IPS DF 4.7 (cell line): ENCODE measurements at regions not wholly inside any gene's neighbourhood (a gene's known extent, or its start where the extent isn't known, plus 50 kb on each side); places are given as distances from the start of the nearest gene placed in this dataset.

Source experiments
- DNase-seq: peaks from one replicate; pipeline ENCODE4 v3.0.0-alpha.2; 2013; ENCODE audit warnings: low spot score; ENCODE audit errors: extremely low read depth

DNA sequence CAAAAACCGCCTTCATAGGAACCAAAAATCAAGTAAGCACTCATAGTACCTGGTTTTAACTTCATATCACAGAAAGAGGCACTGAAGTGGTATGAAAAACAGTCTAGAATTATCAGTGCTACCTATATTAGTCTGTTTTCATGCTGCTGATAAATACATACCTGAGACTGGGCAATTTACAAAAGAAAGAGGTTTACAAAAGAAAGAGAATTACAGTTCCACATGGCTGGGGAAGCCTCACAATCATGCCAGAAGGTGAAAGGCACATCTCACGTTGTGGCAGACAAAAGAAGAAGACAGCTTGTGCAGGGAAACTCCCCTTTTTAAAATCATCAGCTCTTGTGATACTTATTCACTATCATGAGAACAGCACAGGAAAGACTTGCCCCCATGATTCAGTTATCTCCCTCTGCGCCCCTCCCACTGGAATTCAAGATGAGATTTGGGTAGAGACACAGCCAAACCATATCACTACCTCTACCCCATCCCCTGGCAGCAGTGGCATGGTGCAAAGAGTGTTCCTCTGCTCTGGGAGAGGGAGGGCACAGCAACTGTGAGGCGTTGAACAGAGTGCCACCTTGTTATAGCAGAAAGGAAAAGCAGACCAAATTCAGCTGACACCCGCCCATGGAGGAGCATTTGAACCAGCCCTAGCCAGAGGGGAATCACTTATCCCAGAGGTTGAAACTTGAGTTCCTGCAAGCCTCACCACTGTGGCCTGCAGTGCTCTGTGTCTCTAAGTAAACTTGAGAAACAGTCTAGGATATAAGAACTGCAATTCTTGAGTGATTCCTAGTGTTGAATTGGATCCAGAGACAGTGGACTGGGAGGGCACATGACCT lies 61.9 kb upstream of the PTPRZ1 start:
- no peak for DNase-seq

DNA sequence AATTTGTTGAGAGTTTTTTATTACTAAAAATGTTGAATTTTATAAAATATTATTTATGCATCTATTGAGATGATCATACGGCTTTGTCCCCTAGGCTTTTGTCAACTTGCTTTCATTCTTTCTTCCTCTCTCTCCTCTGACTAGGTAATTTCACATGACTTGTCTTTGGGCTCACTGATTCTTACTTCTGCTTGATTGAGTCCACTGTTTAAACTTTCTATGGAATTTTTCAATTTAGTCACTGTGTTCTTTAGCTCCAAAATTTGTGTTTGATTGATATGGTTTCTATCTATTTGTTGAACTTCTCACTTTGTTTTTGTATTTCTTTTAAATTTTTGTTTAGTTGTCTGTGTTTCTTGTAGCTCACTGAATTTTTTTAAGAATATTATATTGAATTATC lies 65.9 kb upstream of the PTPRZ1 start:
- DNase-seq = no peak

DNA sequence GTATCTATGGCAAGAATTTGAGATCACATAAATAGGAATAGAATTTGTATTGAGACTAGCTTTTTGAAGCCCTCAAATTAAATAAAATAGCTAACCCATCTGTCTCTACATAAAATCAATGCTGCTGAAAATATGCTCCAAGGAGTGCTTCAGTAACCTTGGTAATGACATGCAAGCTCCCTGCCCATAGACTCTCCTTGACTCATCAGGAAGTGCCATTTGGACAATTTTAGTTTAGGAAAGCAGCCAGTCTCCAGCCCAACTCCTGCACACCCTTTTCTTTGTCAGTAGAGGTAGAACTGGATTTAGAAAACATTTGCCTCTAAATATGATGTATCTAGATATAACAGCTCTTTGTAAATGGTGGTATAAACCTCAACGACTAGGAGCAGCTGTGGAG lies 69.9 kb upstream of the PTPRZ1 start:
- DNase-seq = no peak

DNA sequence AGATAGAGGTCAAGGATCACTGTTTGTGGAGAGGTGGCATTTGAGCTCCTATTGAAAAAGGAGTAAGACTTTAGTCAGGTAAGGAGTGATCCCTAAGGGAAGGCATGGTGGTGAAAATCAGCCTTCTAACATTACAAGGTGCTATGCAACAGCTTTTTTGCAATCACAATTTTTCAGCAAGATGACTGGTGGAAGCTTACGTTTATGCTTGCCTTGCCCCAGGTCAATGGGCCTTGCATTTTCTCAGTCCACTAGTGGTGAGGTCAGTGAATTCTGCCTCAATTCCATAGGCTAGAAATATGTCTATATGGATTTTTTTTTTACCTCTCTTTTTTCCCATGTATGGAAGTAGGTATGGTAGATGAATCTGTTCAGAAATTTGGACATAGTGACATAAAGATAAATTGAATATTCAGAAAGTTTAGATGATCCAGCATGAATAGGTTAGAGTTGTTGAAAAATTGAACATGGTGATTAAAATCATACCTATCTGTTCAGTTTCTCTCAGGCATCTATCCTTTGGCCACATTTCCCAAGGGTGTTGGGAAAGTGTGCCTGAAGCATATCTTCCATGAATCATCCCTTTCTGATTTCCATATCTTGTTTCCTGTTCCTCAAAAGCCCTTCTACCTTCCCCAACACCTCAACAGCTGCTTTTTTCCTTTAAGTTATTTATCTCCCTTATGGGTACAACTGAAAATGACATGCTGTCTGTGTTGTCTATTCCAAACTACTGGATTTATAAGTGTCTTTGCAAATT lies 71.9 kb upstream of the PTPRZ1 start:
- DNase-seq = no peak

DNA sequence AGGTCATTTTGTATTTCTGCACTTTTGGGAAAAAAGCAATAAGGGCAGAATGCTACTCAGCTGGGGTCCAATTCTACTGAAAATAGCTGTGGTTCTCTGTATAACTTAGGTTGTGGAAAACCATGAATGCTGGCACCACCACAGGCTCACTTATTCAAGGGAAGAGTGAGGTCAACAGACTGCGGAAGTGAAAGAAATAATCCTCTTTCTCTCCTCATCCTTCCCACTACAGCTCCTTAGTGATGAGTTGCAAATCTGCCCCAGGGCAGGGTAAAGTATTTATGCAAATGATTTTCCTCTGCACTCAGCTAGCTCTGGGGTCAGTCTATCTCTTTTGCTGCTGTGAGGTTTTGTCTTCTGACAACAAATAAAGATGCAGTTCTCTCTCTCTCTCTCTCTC lies 74.1 kb upstream of the PTPRZ1 start:
- DNase-seq = peak; percentile 33

DNA sequence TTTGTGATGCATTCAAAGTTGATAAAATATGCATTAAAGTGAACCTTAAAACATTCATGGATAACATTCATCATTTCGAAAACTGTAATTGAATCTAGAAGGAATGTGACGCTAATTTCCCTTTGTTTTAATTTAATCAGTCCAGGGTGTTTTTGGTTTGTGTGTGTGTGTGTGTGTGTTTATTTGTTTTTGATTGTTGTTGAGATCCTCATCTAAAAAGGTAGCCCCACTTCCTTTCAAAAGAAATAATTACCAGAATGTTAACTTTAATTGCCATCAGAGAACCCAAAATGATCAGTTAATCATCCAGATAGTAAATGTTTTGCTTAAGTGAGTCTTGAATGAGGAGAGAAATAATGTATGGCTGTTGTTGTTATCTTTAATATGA lies 74.5 kb upstream of the PTPRZ1 start:
- no peak for DNase-seq

DNA sequence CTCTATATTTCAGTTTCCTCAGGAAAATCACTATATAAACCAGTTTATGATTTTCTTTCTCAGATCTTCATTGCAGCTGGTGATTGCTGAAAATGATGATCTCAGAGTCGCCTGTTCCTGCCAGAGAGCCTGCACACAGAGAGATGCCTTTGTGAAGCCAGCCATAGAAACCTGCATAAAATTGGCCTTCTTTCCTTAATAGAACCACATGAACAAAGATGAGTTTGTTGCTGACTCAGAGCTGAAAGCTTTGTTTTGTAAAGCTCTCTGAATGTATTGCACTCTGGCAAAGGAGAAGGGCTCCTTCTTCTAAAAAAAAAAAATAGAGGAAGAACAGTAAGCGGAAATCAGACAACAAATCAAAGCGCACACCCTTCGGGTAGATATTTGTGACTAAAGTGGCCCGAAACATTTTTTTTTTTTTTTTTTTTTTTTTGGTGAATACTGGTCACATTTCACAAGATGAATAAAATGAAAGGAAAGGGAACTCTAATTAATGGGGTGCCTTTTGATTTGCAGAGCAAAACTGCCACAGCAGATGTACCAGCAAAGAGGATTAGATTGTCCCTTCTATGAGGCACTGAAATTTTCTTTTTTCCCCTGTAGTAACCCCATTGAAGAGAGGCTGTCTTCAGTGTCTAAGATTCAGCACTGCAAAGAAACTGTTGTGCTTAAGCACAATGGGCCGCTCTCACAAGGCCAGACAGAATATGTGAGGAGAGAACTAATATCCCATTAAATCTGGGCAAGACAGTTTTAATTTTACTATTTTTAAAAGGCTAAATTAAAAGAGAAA lies 75.1 kb upstream of the PTPRZ1 start:
- no peak for DNase-seq

DNA sequence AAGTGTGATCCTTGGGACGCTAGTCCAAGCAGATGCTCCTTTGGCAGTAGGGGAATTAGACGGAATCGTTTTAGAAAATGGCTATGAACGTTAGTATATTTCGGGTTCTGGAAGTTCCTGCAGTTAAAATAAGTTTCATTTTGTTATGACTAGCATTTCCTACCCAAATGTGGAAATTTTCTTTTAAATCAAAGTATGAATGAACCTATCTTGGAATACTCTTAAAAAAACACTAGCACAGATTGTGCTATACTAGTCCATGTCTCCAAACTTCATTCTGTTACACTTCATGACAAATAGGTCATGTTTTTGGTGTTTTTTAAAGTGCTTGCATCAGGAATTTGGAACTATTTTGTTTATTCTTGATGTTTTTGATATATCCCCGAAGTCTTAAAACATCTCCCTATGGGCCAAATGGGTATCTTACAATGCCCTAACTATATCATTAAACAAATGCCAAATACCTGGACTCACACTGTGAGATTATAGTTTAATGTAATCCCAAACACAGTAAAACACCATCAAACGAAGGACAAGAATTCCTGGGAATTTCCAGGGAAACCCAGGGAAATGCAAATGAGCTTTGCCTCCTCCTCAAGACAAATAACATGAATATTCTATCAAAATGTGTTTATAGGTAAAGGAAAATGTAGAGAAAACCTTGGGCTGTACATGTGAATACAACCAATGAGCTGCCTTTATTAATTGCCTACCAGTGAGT lies 75.9 kb upstream of the PTPRZ1 start:
- no peak for DNase-seq

DNA sequence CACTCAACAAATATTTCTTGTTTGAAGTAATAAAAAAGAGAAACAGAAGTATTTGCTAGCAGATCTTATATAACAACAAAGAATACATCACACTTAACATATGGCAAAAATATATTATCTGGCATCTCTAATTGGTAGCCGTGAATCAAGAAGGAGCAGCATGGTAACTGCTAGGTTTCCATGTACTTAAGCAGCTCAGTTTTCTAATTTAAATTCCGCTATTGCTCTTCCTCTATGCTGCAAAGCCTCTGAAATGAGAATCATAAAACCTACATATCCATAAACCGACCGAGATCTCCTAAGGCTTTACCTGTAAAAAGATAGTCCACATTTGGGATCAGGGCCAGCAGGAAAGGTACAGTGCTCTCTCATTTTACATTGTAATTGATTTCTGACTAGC lies 76.6 kb upstream of the PTPRZ1 start:
- no peak for DNase-seq

DNA sequence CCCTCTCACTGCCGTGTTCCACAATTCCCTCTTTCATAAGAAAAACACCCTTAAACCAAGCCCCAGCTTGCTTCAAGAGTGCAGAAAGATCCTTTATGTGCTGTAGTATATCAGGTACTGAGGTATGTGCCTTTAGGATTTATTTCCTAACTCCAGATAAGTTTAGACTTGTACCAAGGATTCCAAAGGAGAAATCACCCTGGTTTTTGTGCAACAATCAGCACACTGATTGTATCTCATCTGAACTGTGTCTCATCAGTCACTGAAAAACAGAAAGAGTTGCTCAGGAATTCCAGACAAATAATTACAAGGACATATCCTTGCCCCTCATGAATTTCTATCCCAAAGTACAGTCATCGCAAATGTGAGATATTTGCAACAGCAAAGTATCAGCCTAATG lies 77.2 kb upstream of the PTPRZ1 start:
- DNase-seq = no peak

DNA sequence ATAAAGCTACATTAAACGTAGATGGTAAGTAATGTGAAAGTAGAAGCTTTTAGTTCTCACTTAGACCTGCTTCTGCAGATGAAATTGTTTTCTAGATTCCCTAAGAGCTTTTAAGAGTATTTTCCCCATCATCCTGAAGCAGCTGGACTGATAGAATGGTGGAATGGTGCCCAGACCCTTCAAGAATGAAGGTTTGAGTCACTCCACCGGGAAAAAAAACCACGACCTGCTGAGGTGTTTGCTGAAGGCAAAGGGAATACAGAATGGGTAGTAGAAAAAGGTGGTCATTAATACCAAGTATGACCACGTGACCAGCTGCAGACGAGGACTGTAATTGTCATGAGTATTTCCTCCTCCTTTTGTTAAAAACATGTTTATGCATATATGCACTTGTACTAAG lies 79.2 kb upstream of the PTPRZ1 start:
- DNase-seq = no peak

DNA sequence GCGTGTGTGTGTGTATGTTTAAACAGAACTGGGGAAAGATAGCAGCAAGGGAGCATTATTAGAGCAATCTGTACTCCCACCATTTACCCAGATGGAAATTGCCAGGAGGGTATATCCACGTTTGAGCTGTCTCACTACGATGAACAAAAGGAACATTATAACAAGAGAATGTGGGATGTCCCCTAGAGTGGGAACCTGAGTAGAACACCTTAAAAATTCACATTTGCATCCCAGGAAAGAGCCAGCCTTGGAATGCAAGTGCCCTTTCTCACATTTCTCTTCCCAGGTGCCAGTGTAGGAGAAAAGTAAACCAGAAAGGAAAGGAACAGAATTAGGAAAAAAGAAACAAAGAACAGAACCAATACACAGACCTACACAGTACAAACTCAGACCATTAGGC lies 95.3 kb upstream of the PTPRZ1 start:
- DNase-seq = no peak

DNA sequence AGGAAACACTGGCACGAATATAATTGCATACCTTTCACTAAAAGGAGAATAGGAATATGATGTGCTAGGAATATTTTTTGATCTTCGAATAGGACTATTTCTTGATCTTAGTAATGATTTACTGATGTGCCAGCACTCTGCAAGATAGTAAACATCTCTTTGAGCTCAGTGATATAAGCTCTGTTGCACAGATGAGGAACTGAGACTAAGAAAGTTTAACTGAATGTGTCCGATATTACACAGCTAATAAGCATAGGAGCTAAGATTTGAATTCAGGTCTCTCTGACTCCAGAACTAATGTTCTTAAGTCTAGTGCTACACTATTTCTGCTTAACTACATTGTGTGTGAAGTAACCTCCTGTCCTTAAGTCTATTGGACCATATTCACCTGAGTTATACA lies 98.4 kb upstream of the PTPRZ1 start:
- DNase-seq = no peak

DNA sequence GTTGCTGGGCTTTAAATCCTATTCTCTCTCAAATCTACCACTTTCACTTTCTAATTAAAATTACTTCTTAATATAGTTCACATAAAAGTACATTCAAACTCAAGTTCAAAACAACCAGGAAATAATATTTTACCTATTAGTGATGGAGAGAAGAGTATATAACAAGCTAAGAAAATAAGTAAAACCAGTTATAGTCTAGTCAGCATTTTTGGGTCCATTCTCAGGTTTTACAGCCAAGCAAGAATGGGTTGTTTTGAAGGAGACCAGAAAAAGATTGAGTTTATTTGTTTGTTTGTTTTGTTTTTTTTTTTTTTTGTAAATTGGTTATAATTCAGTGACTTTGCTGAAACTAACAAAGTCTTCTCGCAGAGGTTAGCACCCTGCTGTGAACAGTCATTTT lies 106.3 kb upstream of the PTPRZ1 start:
- no peak for DNase-seq

DNA sequence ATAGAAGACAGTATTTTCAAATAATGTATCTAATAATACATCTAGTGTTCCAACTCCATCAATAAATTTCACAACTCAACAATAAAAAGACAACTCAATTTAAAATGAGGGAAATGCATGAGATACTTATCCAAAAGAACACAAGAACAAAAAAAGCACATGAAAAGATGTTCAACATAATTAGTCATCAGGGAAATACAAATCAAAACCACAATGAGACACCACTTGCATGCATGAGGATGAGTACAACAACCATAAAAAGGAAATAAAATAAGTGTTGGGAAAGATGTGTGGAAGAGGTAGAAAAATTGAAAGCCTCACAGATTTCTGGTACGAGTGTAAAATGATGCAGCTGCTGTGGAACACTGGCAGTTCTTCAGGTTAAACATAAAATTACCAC lies 111.6 kb upstream of the PTPRZ1 start:
- no peak for DNase-seq

DNA sequence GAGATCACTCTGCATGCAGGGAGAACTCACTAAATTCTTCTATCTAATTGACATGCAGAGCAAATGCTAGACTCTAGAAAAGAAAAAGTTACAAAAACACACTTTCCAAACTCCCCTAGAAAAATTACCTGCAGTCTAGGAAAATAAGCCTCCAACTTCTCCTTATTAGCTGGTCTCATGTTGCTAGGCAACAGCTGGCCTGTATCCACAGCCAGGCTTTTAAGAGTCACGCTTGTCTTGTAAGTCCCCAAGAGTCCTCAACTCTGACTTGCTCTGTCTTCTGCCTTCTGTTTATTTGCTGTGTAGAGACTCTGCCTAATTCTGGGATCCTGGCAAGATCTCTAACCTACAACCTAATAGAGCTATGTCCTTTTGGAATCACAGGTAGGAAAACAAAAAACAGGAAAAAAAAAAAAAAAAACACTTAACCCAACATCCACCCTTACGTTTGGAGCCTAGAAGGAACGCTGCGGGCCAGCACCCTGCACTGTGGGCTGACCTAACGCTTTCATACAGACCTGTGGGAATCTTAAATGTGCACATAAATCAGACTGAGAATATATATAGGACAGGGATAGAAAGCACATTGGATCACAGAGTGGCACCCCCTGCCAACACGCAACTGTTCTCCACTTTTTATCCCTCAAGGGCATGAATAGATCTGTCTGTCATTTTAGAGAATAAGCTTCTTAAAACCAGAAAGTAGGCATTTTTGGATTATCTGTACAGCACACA lies 117.0 kb upstream of the PTPRZ1 start:
- no peak for DNase-seq

DNA sequence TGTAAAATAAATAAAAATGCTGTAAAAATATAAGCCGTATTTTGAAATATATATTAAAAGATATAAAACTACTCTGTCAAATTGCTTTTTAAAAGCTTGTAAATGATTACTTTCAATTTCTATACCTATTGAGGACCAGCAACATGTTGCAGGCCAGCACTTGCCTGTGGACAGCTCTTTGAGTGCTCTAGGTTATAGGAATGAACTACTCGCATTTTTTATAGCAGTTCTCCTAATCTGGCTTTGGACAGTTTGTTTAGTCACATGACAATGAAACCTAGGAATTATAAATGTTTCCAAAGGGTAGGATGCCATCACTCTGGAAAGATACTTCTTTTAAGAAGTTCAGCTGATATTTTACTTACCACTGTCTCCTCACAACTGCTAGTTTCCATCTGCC lies 117.7 kb upstream of the PTPRZ1 start:
- no peak for DNase-seq

DNA sequence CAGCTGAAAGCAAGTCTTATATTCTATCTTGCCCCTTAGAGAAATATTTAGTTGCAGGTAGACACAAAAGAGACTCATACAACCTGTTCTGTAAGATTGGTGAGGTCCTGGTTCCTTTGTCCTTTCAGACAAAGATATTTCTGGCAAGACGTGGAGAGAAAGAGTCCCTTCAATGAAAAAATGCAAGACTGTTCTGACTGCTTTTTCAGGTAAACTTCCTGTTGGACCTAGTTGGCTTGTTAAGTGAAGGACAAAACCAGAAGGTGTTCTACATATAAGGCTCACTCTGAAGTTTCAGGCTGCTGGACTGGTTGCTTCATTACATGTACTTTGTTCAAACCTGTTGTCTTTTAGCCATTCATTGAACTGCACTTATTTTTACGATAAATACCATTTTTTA lies 119.0 kb upstream of the PTPRZ1 start:
- DNase-seq = no peak

DNA sequence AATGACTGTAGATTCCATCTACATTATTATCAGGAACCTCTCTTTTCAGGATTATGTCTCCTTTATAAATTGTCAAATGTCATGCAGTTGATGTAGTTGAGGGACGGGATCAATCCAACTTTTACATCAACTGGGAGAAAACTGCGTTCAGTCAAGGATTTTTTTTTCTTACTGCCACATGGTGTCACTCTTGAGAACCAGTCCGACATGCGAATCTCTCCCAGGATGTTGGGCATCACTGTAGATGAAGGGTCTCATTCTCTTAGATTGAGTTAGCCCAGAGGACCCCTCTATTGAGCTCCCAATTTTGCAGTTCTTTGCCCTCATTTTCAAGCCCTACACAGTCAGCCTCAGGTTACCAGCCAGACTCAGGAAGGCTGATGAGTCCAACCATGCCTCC lies 120.3 kb upstream of the PTPRZ1 start:
- DNase-seq = peak; percentile 19

DNA sequence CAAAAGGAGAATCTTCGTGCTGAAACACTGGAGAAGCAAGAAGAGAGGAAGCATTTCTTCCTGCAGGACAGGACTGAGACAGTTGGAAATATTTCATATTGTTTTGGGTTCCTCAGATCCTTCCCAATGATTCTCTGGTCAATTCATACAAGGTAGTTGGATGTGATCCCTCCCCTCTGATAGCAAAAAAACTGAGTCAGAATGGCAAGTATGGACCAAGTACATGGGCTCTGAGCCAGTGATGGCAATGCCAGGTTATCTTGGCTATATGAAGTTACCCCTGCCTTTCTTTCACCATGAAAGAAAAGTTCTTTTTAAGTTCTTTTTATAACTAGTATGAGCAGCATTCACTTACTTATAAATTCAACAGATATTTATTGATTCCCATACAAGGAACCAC lies 124.4 kb upstream of the PTPRZ1 start:
- DNase-seq = no peak

DNA sequence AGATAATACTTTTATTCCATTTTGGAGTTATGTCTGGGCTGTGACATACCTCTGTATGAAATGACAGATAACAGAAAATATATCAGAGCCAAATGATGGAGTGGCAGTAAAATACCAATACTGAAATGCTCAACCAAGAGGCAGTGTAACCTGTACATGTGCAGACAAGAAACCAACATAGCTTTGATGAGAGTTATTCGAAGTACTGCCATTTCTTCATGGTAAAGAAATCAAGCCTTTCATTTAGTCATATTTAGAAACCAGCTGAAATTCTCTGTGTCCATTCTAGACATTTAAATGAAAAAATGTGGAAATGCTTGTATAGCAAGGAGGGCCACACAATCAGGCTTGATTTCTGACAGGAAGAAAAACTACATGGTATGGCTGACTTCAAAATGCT lies 127.1 kb upstream of the PTPRZ1 start:
- no peak for DNase-seq
